ENCODE measurements at regions not wholly inside any gene's neighbourhood (a gene's known extent, or its start where the extent isn't known, plus 50 kb on each side); places are given as distances from the start of the nearest gene placed in this dataset.

GRCh38 chr7:91798425-91798824, 82.1 kb downstream of the MTERF1 start:
- no peak for DNase-seq (ENCODE audit: low read depth, low spot score)
- POLR2A ChIA-PET: no interaction called here
- CTCF ChIA-PET: no interaction called here
- TF ChIP-seq CTCF (IDR thresholded peaks at IDR 0.05; ENCODE audit: insufficient read depth, low read length, missing control alignments): no peak
- no peak overlapping the region for H3K4me3 ChIP-seq (ENCODE audit: low read depth, low read length)

GRCh38 chr7:91800389-91800788, 80.1 kb downstream of the MTERF1 start:
- no peak for TF ChIP-seq CTCF (IDR thresholded peaks at IDR 0.05; ENCODE audit: insufficient read depth, low read length, missing control alignments)
- CTCF ChIA-PET: interaction anchor here (1.5 kb wide), 1 partner anchor 29 kb away, joined by 4 read pairs; no protein-coding TSS in a partner anchor
- POLR2A ChIA-PET: no interaction called here
- DNase-seq (ENCODE audit: low read depth, low spot score): no peak
- no peak overlapping the region for H3K4me3 ChIP-seq (ENCODE audit: low read depth, low read length)

GRCh38 chr7:91801331-91801983, 79.0 kb downstream of the MTERF1 start:
- POLR2A ChIA-PET: no interaction called here
- no peak for DNase-seq (ENCODE audit: low read depth, low spot score)
- CTCF ChIA-PET: interaction anchor here (1.5 kb wide), 1 partner anchor 28 kb away, joined by 4 read pairs; no protein-coding TSS in a partner anchor
- H3K4me3 ChIP-seq (ENCODE audit: low read depth, low read length): no peak overlapping the region
- no peak for TF ChIP-seq CTCF (IDR thresholded peaks at IDR 0.05; ENCODE audit: insufficient read depth, low read length, missing control alignments)

GRCh38 chr7:91811236-91811635, 69.3 kb downstream of the MTERF1 start:
- no peak for TF ChIP-seq CTCF (IDR thresholded peaks at IDR 0.05; ENCODE audit: insufficient read depth, low read length, missing control alignments)
- no peak overlapping the region for H3K4me3 ChIP-seq (ENCODE audit: low read depth, low read length)
- no peak for DNase-seq (ENCODE audit: low read depth, low spot score)
- ChIA-PET POLR2A (no interaction called here), CTCF (no interaction called here)

GRCh38 chr7:91811641-91812040, 68.9 kb downstream of the MTERF1 start:
- H3K4me3 ChIP-seq (ENCODE audit: low read depth, low read length): no peak overlapping the region
- CTCF ChIA-PET: no interaction called here
- TF ChIP-seq CTCF (IDR thresholded peaks at IDR 0.05; ENCODE audit: insufficient read depth, low read length, missing control alignments): no peak
- DNase-seq (ENCODE audit: low read depth, low spot score): no peak
- POLR2A ChIA-PET: no interaction called here

- no peak for DNase-seq (ENCODE audit: low read depth, low spot score)
- ChIA-PET CTCF (interaction anchor here (2.7 kb wide), 1 partner anchor 18 kb away, joined by 13 read pairs; no protein-coding TSS in a partner anchor), POLR2A (no interaction called here)
- H3K4me3 ChIP-seq (ENCODE audit: low read depth, low read length): no peak overlapping the region
- no peak for TF ChIP-seq CTCF (IDR thresholded peaks at IDR 0.05; ENCODE audit: insufficient read depth, low read length, missing control alignments)
Measured at GRCh38 chr7:91812388-91812787, 68.1 kb downstream of the MTERF1 start.

Data from AG04449 (cell line).